Neural progenitor cell (in vitro differentiated cells): ENCODE measurements at regions not wholly inside any gene's neighbourhood (a gene's known extent, or its start where the extent isn't known, plus 50 kb on each side); places are given as distances from the start of the nearest gene placed in this dataset.

Source experiments
- CTCF ChIP-seq: fragments of 200-600 bp; sonication (generic); IDR thresholded peaks from 2 replicates; pipeline ENCODE4 v1.5.1; 2017; ENCODE audit warnings: antibody characterized with exemption, mild to moderate bottlenecking
- EZH2 ChIP-seq: fragments of 200-600 bp; sonication (generic); IDR thresholded peaks from 2 replicates; pipeline ENCODE4 v1.6.1; 2017; ENCODE audit warnings: antibody characterized with exemption, mild to moderate bottlenecking, moderate library complexity
- EZH2phosphoT487 ChIP-seq: fragments of 200-600 bp; sonication (generic); IDR thresholded peaks from 2 replicates; pipeline ENCODE4 v1.6.1; 2017; ENCODE audit warnings: antibody characterized with exemption

DNA sequence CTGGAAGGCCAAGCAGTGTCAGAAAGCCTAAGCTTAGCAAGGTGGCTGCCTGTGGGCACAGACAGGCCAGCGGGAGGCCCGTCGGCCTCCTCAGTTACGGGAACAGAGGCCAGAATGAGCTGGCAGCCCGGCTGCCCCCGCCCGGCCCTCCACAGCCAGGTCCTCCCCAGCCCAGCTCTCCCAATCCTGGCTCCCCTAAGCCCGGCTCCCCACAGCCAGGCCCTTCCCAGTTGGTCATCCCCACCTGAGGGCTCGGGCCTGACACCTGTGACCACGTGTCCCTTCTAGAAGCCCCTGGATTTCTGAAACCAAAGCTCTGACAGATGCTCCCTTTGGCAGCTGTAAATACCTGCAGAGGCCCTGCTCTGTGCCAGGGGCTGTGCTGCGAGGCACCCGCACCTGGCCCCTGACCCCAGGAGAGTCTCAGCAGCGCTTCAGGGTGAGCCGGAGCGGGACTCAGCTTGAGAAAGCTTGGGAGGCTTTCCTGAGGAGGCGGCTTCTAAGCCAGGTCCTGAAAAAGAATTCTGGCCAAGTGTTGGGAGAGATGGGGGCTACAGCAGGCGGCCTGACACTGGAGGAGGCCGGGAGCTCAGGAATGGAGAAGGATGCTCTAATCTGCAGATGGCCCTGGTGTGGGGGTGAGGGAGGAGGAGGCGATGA lies 80.4 kb upstream of the OLFM1 start:
- no peak for TF ChIP-seq CTCF
- no peak for TF ChIP-seq EZH2
- no peak for TF ChIP-seq EZH2phosphoT487
